Activated naive CD4-positive, alpha-beta T cell treated with anti-CD3 and anti-CD28 coated beads for 36 hours (primary cell): ENCODE measurements at regions not wholly inside any gene's neighbourhood (a gene's known extent, or its start where the extent isn't known, plus 50 kb on each side); places are given as distances from the start of the nearest gene placed in this dataset. TPM values are rescaled to one million over a fixed set of nuclear protein-coding genes. Genes with fewer than 3 reads are reported as not detected.

ENCODE experiments used
- microRNA-seq: library from miRNA; unstranded; fragments of <30 nt; microRNA quantifications from one replicate; pipeline ENCODE4 v1.2.0, GENCODE V29; 2022; ENCODE audit warnings: borderline microRNAs expressed, borderline replicate concordance

Small RNAs in the stretch of these regions (microRNA-seq; reads per million reads assigned to microRNA genes)
- gene MIR4477B = not detected
